AG08396 (cell line): ENCODE measurements at regions not wholly inside any gene's neighbourhood (a gene's known extent, or its start where the extent isn't known, plus 50 kb on each side); places are given as distances from the start of the nearest gene placed in this dataset.

Experiments used
- DNase-seq: peaks from one replicate; pipeline ENCODE4 v3.0.0; 2012; ENCODE audit warnings: low spot score, mixed read lengths

DNA sequence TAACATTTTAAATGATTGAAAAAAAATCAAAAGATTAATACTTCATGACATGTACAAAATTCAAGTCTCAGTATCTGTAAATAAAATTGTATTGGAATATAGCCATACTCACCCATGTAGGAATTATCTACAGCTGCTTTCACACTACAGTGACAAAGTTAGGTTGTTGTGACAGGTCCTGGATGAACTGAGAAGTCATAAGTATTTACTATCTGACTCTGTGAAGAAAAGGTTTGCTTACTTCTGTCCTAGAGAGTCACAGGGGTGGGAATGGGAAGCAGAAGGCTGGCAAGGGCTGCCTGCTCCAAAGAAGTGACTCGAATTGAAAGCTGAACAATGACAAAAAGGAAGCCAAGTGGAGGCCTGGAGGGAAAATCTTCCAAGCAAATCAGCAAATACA is 155.2 kb downstream of the SLC30A10 start:
- DNase-seq: no peak

- DNase-seq: no peak
Measured at GRCh38 chr1:219772265-219773036, 155.9 kb downstream of the SLC30A10 start.

GRCh38 chr1:219771080-219771479 is 157.3 kb downstream of the SLC30A10 start:
- peak; percentile 52 for DNase-seq

DNA sequence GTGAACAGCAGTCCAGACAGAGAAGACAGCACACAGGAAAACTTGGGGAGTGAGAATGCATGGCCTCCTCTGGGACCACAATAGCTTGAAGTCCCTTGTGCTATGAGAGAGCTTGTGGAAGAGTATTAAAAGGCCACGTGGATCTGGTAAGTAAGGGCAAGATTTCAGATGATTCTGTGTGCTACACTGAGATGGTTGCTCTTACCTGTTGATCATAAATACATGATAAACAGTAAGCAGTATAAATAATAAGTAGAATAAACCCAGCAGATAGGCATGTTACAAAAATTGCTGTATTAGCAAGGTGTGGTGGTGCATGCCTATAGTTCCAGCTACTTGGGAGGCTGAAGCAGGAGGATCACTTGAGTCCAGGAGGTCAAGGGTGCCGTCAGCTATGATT is 150.4 kb upstream of the ZC3H11B start:
- DNase-seq: no peak

GRCh38 chr1:219761208-219761860 is 148.4 kb upstream of the ZC3H11B start:
- no peak for DNase-seq

DNA sequence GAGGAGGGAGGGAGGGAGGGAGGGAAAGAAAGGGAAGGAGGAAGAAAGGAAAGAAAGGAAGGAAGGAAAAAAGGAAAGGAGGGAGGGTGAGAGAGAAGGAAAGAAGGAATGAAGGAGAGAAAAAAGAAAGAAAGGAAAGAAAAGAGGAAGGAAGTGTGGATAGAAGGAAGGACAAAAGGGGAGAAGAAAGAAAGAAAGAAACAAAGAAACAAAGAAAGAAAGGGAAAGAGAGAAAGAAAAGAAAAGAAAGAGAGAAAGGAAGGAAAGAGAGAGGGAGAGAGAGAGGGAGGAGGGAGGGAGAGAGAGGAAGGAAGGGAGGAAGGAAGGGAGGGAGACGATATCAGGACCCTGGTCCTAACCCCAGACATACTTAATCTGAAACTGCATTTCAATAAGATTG is 146.2 kb upstream of the ZC3H11B start:
- DNase-seq: no peak

GRCh38 chr1:219757890-219758289 is 145.0 kb upstream of the ZC3H11B start:
- no peak for DNase-seq

DNA sequence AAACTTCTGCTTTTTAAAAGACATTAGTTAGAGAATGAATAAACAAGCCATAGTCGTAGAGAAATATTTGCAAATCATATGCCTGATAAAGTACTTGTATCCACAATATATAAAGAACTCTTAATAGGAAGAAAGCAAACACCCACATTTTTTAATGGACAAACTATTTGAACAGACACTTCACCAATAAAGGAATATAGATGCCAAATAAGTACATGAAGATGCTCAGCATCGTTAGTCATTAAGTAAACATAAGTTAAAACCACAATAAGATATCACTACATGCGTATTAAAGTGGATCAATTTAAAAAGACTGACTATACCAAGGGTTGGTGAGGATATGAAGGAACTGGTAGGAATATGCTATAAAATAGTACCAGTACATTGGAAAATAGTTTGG is 142.3 kb upstream of the ZC3H11B start:
- no peak for DNase-seq

DNA sequence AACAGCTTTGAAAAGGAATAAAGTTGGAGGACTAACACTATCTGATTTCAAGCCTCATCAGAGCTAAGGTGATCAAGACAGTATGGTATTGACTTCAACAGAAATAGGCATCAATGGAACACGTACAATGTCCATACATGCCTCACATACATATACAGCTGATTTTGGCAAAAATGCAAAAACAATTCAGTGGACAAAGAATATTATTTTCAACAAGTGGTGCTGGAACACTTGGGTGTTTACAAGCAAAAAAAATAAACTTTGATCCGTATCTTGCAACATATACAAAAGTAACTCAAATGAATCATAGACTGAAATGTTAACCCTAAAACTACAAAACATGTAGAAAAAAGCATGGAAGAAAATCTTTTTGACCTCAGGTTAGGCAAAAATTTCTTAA is 141.9 kb upstream of the ZC3H11B start:
- DNase-seq: no peak

DNA sequence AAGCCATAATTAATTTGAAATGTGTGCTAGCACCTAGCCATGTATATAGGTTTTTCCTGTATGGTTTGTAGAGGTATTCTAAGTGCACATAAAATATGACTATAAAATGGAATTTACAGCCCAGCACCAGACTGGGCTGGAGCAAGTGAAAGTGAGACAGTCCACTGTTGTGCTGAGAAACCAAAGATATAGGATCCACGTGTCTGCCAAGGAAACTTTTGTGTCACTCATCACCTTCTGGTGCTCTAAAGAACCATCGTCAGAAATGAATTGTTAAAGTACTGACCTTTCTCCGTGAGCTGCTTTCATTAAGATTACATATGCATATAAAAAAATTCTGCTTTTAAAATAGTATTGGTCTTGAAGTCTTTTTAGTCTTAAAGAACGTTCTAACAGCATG is 141.0 kb upstream of the ZC3H11B start:
- no peak for DNase-seq

DNA sequence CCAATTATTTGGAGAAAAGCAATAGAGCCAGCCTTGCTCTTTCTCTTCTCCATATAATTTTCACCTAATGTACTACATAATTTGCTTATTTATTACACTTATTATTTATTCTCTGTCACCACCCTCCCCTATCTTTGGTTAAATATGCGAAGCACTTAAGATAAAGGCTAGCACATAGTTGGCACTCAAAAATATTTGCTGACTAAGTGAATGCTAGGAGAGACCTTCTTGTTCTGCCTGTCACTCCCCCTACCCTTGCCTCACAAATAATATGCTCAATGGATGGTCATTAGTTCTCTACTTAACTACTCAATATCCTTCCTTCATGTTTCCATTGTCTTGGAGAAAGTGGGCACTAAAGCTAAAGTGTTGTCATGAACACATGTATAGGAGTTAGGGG is 139.7 kb upstream of the ZC3H11B start:
- no peak for DNase-seq

DNA sequence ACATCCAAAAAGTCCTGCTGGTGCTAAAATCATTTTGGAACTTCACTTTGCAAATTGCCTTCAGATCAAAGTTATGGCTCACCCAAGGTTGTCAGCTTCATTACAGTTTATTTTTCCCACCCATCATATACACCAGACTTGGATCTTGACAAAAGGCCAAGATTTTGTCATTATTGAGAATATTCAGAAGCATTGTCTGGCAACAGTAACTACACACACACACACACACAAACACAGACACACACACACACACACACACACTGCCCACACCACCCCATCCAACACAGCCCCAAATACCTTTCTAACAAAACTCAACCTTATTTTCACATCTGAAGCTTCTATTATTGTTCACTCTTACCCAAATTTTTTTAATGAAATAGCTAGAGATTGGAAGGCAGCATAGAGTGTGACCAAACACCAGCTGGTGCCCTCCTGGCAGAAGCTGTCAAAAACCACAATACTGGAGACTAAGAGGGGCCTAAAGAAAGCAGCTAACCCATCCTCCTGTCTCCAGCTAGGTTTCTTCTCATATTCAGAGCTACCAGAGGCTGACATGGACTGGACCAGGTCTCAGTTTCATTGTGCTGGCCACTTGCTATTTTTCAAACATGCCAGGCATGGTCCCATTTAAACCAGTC is 139.1 kb upstream of the ZC3H11B start:
- no peak for DNase-seq

DNA sequence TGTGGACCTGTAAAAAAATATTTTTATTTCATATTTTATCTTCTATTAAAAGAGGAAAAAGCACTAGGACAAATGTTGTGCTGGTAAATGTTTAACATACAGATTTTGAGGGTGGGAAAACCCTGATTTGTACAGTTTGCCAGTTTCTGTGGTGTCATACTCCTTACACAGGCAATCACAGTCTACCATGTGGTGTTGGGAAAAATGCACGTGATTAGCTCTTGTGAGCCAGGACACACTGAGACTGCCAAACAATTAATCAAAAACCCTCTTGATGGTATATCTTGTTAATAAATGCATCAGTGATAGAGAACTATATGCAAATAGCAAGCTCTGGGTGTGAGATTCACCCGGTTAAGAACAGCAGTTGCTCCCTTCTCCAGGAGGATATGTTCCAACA is 136.5 kb upstream of the ZC3H11B start:
- DNase-seq: no peak

- DNase-seq: no peak
Measured at GRCh38 chr1:219746141-219746540, 133.2 kb upstream of the ZC3H11B start.

DNA sequence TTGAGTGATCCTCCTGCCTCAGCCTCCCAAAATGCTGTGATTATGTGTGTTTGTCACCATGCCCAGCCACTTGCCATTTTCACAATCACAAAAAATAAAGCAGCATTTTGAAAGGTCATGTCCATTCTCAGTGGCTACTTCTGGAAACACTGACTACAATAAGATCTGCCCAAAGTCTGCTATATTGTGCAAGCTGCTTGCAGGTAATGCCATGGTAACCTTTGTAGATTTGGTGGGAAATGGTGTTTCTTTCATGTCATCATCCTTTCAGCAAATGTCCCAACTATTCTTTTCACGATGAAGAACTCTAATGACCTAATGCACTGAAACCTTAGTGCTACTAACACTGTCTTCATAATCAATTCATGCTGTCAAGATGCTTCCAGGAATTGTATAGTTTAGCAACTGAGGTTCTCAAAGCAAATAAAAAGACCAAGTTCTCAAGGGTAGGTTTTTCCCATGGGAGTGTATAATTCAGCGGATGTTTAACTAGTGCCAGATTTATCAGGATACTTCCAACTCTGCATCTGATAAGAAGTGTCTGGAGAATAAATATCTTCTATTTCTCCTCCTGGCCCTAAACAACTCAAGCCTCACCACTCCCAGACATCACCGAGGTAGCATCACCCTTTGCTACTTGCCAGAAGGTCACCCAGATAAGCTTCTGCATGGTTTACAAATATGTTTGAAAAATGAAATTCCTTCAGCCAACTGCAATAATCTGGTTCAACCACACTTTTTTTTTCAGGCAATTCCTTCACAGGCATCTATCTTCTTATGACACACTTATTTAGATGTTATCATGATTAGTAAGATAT is 132.0 kb upstream of the ZC3H11B start:
- DNase-seq: no peak

- DNase-seq: no peak
Measured at GRCh38 chr1:219741011-219741970, 128.4 kb upstream of the ZC3H11B start.

DNA sequence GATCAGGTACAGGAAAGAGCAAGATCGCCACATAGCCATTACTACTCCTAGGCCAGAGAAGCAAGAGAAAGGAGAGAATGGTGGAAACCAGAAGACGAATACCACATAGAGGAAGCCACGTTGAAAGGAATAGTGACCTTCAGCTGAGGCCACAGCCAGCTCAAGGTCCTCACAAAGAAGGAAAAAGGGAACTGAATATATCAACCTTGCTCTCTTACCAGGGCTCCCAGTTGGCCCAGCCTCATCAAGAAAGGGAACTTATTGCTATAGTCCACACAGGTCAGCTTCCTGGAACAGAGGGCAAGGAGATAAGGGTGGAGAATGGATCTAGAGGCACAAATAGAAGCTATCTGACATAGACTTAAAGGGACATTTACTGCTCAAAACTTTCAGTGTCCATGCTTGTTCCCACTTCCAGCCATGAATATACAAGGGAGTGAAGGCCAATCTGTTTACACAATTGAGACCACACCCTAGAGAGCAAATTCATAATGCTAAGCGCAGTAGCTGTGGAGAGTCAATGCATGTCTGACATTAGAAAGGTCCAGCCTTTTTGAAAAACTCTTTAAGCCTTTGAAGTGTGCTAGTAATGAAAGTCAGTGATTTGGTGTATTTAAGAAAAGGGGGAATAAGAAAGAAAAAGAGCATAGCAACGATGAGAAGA is 120.7 kb upstream of the ZC3H11B start:
- no peak for DNase-seq

- no peak for DNase-seq
Measured at GRCh38 chr1:219732814-219733491, 120.0 kb upstream of the ZC3H11B start.

DNA sequence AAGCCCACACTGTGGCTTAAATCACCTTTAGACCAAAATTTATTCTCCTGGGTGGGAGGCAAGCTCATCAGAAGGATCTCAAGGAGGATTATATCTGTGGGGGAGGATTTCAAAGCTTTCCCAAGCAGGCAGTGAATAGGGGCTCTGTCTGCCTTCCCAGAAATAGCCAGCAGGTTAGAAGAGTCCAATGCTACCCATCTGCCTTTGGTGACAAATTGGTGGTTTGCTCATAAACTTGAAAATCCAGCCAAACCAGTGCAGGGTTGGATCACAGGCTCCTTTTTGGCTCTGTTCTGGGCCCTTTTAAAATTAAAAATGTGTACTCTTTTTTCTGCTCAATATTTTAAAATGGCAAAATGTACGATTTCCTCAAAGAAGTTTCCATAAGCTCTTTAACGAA is 118.9 kb upstream of the ZC3H11B start:
- no peak for DNase-seq
